Stimulated activated CD8-positive, alpha-beta memory T cell treated with anti-CD3 and anti-CD28 coated beads, Interleukin-2, amount 100 ng/mL, for 48 hours (primary cell): ENCODE measurements at regions not wholly inside any gene's neighbourhood (a gene's known extent, or its start where the extent isn't known, plus 50 kb on each side); places are given as distances from the start of the nearest gene placed in this dataset.

ENCODE experiments used
- DNase-seq, 2 donors: peaks; one replicate each; pipeline ENCODE4 v3.0.0-alpha.2; 2020; ENCODE audit warnings: low read depth in 2 of 2

DNA sequence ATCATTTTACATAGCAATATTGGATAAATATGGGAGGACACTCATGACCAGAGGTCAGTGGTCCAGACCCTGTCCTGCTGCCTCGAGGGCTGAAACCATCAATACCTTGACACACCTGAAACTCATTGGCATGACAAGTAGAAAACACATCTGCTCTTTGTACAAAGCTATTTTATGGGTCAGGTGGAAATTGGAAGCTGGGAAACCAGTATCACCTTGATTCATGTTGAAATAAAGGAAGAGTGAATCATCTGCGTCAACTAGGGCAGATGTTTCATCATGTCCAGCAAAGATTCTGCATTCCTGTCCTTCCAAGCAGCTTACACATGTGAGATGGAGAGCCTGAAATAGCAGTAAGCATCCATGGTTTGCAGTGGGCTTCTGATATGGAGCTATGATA, 80.0 kb upstream of the ERBB4 start:
- DNase-seq: no peak

- DNase-seq: no peak
Measured at GRCh38 chr2:212610872-212611425, 72.3 kb upstream of the ERBB4 start.

GRCh38 chr2:212609479-212609878, 70.9 kb upstream of the ERBB4 start:
- DNase-seq: no peak

DNA sequence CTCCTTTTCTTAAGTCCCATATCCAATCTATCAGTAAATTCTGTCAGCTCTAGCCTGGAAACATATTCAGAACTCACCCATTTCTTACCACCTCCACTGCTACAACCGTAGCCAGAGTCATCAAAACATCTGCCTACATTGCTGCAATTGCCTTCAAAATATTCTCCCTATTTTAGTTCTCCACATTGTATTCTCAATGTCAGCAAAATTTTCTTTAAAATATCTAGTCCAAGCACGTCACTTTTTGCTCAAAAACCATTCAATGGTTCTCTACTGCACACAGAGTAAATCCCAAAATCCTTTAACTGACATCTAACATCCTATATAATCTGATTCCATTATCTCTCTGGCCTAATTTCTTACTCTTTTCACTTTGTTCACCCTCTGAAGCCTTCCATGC, 68.5 kb upstream of the ERBB4 start:
- no peak for DNase-seq

DNA sequence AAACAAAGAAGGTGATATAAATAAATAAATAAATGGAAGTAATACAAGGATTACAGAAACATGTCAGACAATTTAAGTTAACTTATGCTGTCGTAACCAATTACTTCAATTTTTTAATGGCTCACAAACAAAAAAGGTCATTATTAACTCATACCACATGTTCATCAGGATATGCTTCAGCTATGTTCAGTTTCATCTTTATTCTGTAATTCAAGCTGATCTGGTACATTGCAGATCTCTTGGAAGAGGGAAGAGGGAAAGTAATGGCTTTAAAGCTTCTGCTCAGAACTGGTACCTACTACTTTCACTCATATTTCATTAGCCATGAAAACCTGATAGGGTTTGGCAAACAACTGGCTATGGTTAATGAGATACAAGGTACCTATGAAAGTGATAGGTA, 67.6 kb upstream of the ERBB4 start:
- no peak for DNase-seq

DNA sequence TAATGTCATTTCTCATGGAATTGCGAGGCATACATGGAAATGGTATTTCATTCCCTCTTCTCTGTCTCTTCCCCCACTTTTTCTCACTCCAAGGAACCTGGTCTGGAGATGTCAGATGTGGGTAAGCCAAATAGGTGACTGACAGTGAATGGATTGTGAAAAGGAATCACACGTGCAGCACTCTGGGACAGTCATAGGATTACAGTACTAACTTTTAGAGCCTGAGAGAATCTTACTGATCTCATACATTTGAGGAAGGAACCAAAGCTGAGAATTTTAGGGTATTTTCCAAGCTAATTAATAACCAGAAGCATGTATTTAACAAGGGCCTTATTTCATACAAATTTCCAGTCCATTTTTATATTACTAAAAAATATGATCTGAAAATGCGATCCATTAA, 58.1 kb upstream of the ERBB4 start:
- DNase-seq: no peak

DNA sequence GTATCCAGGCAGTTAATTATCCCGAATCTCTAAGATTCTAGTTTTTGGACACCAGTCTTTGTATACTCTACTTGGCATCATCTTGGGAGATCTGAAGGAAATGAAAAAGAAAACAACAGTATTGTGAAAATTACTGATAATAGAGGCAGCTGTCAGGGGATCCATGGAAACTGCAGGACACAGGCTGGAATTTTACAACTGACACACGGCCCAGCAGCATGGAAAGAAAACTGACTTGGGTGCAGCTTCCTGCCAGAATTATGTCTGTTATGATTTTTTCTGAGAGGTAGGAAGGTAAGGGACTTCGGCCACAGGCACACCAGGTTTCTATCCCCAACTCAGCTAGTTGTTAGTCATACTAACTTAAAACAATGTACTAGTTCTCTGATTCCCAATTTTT, 57.7 kb upstream of the ERBB4 start:
- DNase-seq: no peak

- no peak for DNase-seq
Measured at GRCh38 chr2:212595036-212595654, 56.5 kb upstream of the ERBB4 start.

DNA sequence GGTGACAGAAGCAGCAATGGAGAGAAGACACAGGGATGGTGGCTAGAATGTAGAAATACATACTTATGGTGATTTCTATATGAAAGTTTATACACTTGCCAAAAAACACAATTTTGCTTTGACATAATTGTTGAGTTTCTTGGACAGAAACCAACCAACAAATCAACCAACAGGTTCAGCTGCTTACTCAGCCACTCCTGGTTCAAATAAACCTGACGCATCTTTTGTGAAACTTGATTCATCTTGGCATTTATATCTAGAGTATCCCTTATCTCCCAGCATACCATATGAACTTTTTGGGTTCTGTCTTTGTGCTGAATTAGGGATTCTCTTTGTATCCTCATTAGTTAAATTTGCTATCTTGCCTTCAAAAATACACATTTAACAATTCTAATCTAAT, 54.1 kb upstream of the ERBB4 start:
- no peak for DNase-seq
